ENCODE measurements at regions not wholly inside any gene's neighbourhood (a gene's known extent, or its start where the extent isn't known, plus 50 kb on each side); places are given as distances from the start of the nearest gene placed in this dataset.

- H3K27ac ChIP-seq = no peak overlapping the region
- no peaks in the 10 kb centered on the region for H3K36me3 ChIP-seq
- no peaks in the 10 kb centered on the region for H3K27me3 ChIP-seq
- TF ChIP-seq, protein P1, sequence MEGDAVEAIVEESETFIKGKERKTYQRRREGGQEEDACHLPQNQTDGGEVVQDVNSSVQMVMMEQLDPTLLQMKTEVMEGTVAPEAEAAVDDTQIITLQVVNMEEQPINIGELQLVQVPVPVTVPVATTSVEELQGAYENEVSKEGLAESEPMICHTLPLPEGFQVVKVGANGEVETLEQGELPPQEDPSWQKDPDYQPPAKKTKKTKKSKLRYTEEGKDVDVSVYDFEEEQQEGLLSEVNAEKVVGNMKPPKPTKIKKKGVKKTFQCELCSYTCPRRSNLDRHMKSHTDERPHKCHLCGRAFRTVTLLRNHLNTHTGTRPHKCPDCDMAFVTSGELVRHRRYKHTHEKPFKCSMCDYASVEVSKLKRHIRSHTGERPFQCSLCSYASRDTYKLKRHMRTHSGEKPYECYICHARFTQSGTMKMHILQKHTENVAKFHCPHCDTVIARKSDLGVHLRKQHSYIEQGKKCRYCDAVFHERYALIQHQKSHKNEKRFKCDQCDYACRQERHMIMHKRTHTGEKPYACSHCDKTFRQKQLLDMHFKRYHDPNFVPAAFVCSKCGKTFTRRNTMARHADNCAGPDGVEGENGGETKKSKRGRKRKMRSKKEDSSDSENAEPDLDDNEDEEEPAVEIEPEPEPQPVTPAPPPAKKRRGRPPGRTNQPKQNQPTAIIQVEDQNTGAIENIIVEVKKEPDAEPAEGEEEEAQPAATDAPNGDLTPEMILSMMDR (IDR thresholded peaks at IDR 0.05) = no peak
- H3K9me3 ChIP-seq = no peaks in the 10 kb centered on the region
- no peaks in the 10 kb centered on the region for H3K4me1 ChIP-seq (ENCODE audit: control insufficient read depth in 1 of 2, insufficient read depth in 1 of 2, low read depth in 1 of 2, low read length in 1 of 2)
- no peak overlapping the region for H3K4me3 ChIP-seq (ENCODE audit: low read depth in 1 of 2, low read length in 1 of 2)
Observed at GRCh38 chr16:73285436-73286201, 237.7 kb upstream of the ZFHX3 start.

GRCh38 chr16:73280388-73280787, 232.5 kb upstream of the ZFHX3 start:
- Histone ChIP-seq H3K27me3 (no peaks in the 10 kb centered on the region), H3K4me3 (ENCODE audit: low read depth in 1 of 2, low read length in 1 of 2) (no peak overlapping the region), H3K27ac (no peak overlapping the region), H3K4me1 (ENCODE audit: control insufficient read depth in 1 of 2, insufficient read depth in 1 of 2, low read depth in 1 of 2, low read length in 1 of 2) (no peaks in the 10 kb centered on the region), H3K9me3 (no peaks in the 10 kb centered on the region), H3K36me3 (no peaks in the 10 kb centered on the region)
- TF ChIP-seq, protein P1 (IDR thresholded peaks at IDR 0.05) = no peak

- H3K27ac ChIP-seq = no peak overlapping the region
- no peaks in the 10 kb centered on the region for H3K4me1 ChIP-seq (ENCODE audit: control insufficient read depth in 1 of 2, insufficient read depth in 1 of 2, low read depth in 1 of 2, low read length in 1 of 2)
- no peaks in the 10 kb centered on the region for H3K9me3 ChIP-seq
- no peaks in the 10 kb centered on the region for H3K27me3 ChIP-seq
- TF ChIP-seq, protein P1 (IDR thresholded peaks at IDR 0.05) = no peak
- H3K4me3 ChIP-seq (ENCODE audit: low read depth in 1 of 2, low read length in 1 of 2) = no peak overlapping the region
- no peaks in the 10 kb centered on the region for H3K36me3 ChIP-seq
Observed at GRCh38 chr16:73279451-73279850, 231.5 kb upstream of the ZFHX3 start.

- Histone ChIP-seq H3K27me3 (no peaks in the 10 kb centered on the region), H3K36me3 (no peaks in the 10 kb centered on the region)
Observed at GRCh38 chr16:73277071-73277470, 229.1 kb upstream of the ZFHX3 start.

GRCh38 chr16:73275448-73275847, 227.5 kb upstream of the ZFHX3 start:
- Histone ChIP-seq H3K36me3 (no peaks in the 10 kb centered on the region), H3K4me1 (ENCODE audit: control insufficient read depth in 1 of 2, insufficient read depth in 1 of 2, low read depth in 1 of 2, low read length in 1 of 2) (no peaks in the 10 kb centered on the region), H3K9me3 (no peaks in the 10 kb centered on the region), H3K4me3 (ENCODE audit: low read depth in 1 of 2, low read length in 1 of 2) (no peak overlapping the region), H3K27me3 (no peaks in the 10 kb centered on the region), H3K27ac (no peak overlapping the region)
- TF ChIP-seq, protein P1 (IDR thresholded peaks at IDR 0.05) = no peak

More at GRCh38 chr16:73277071-73277470, 229.1 kb upstream of the ZFHX3 start:
- Histone ChIP-seq H3K9me3 (no peaks in the 10 kb centered on the region), H3K27ac (no peak overlapping the region), H3K4me3 (ENCODE audit: low read depth in 1 of 2, low read length in 1 of 2) (no peak overlapping the region), H3K4me1 (ENCODE audit: control insufficient read depth in 1 of 2, insufficient read depth in 1 of 2, low read depth in 1 of 2, low read length in 1 of 2) (no peaks in the 10 kb centered on the region)
- TF ChIP-seq, protein P1 (IDR thresholded peaks at IDR 0.05) = no peak

All from neutrophil (primary cell).